Tibial nerve (tissue), 4 donors: ENCODE measurements at regions not wholly inside any gene's neighbourhood (a gene's known extent, or its start where the extent isn't known, plus 50 kb on each side); places are given as distances from the start of the nearest gene placed in this dataset.

Source experiments
- DNase-seq, 2 donors: peaks; one replicate each; pipeline ENCODE4 v3.0.0-alpha.2; 2019; ENCODE audit warnings: low spot score in 2 of 2
- H3K27ac ChIP-seq, 4 donors: fragments of 200-600 bp; sonication (generic) in 3 of 4; one replicate each; pipeline ENCODE4 v1.5.1; 2017 to 2019; ENCODE audit warnings: mild to moderate bottlenecking in 1 of 4
- H3K27me3 ChIP-seq, 2 donors: fragments of 200-600 bp; sonication (generic) in 1 of 2; one replicate each; pipeline versions ENCODE4 v1.5.1 to v1.6.0; 2017 to 2019
- H3K36me3 ChIP-seq, 3 donors: fragments of 200-600 bp; sonication (generic); one replicate each; pipeline ENCODE4 v1.5.1; 2018 to 2019
- H3K4me1 ChIP-seq, 4 donors: fragments of 200-600 bp; sonication (generic) in 3 of 4; one replicate each; pipeline ENCODE4 v1.5.1; 2017 to 2019
- H3K4me3 ChIP-seq, 4 donors: fragments of 200-600 bp; sonication (generic) in 3 of 4; one replicate each; pipeline ENCODE4 v1.5.1; 2017 to 2019; ENCODE audit warnings: mild to moderate bottlenecking in 1 of 4, moderate library complexity in 1 of 4
- H3K9me3 ChIP-seq, 4 donors: fragments of 200-600 bp; sonication (generic) in 3 of 4; one replicate each; pipeline ENCODE4 v1.5.1; 2017 to 2019
- CTCF ChIP-seq, 5 experiments: fragments of 200-600 bp in 3 of 5; fragments of 450-650 bp in 2 of 5; sonication (generic) in 3 of 5; IDR thresholded peaks; one replicate each; pipeline ENCODE4 v1.5.1; 2016 to 2019; ENCODE audit warnings: antibody characterized with exemption in 5 of 5, mild to moderate bottlenecking in 3 of 5, moderate library complexity in 2 of 5
- EP300 ChIP-seq, 2 donors: sonication (generic); formaldehyde crosslinking; IDR thresholded peaks; one replicate each; pipeline ENCODE4 v1.6.1; 2017; ENCODE audit warnings: antibody characterized with exemption in 2 of 2, mild to moderate bottlenecking in 1 of 2
- POLR2A ChIP-seq, 2 donors: fragments of 450-650 bp; IDR thresholded peaks; one replicate each; pipeline ENCODE4 v1.6.1; 2017; ENCODE audit warnings: antibody characterized with exemption in 2 of 2, mild to moderate bottlenecking in 2 of 2, moderate library complexity in 2 of 2
- WGBS, 2 donors: methylation state at CpG; one replicate each; pipeline ENCODE4 v1.1.5; 2018; 5-methylcytosine and 5-hydroxymethylcytosine counted together

DNA sequence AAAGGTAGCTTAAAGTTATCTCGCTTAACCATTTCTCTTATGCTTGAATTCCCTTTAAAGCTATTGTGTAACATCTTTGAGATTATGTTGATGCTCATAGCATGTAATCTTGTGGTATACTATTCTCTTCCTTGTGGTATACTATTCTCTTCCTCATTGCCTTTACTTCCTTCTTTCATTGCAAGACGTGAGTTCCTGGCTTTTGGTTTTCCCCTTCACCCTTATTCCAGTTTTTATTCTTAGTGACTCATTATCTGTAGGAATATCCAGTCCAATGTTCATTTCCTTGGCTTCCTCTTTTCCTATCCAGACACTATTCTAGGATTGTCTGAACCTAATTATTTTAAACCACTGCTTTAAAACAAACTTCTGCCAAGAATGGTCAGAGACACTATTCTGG, 564.0 kb downstream of the CCER1 start:
- peaks cover 0 to 7% (median 0%) of the 10 kb centered on the region in 4 donors for H3K9me3 ChIP-seq
- H3K4me3 ChIP-seq: no peak overlapping the region
- no peak for TF ChIP-seq EP300 (IDR thresholded peaks at IDR 0.05)
- TF ChIP-seq POLR2A (IDR thresholded peaks at IDR 0.05): no peak
- no peak for TF ChIP-seq CTCF (IDR thresholded peaks at IDR 0.05)
- H3K27me3 ChIP-seq: no peaks in the 10 kb centered on the region
- H3K27ac ChIP-seq: no peak overlapping the region
- no peak for DNase-seq
- no peaks in the 10 kb centered on the region for H3K4me1 ChIP-seq
- no peaks in the 10 kb centered on the region for H3K36me3 ChIP-seq
- WGBS, 2 donors: 59% methylated on average over 2 of the region's 2 CpGs

DNA sequence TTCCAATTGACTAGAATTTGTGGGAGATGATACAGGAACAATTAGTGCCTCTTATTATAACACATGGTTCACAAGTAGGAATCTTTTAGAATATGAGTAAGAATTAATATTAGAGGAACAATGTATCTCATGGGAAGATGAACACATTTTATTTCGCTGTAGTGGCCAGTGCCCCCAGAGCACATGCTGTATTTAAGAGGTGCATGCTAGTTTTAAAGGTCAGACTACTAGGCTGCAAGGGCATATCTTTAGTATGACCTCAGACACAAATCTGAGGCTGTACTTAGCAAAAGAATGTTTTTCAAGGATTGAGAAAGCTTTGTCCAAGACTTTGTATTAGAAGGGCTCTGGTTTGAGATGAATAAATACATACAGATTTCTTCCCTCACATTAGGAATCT, 586.9 kb downstream of the CCER1 start:
- TF ChIP-seq EP300 (IDR thresholded peaks at IDR 0.05): no peak
- no peak for TF ChIP-seq POLR2A (IDR thresholded peaks at IDR 0.05)
- TF ChIP-seq CTCF (IDR thresholded peaks at IDR 0.05): no peak
- H3K27me3 ChIP-seq: no peaks in the 10 kb centered on the region
- H3K9me3 ChIP-seq: no peaks in the 10 kb centered on the region
- no peak overlapping the region for H3K27ac ChIP-seq
- no peaks in the 10 kb centered on the region for H3K36me3 ChIP-seq
- DNase-seq: no peak
- WGBS, 2 donors: 49 to 50% methylated on average over 1 of the region's 1 CpG
- H3K4me1 ChIP-seq: no peaks in the 10 kb centered on the region
- no peak overlapping the region for H3K4me3 ChIP-seq

- Histone ChIP-seq H3K4me3 (no peak overlapping the region), H3K9me3 (no peaks in the 10 kb centered on the region), H3K27ac (no peak overlapping the region), H3K36me3 (no peaks in the 10 kb centered on the region), H3K4me1 (no peaks in the 10 kb centered on the region), H3K27me3 (no peaks in the 10 kb centered on the region)
- TF ChIP-seq POLR2A (IDR thresholded peaks at IDR 0.05): no peak
- WGBS, 2 donors: 44 to 52% methylated on average over 2 of the region's 2 CpGs
- DNase-seq: no peak
Observed at GRCh38 chr12:90366286-90366685, 588.7 kb downstream of the CCER1 start.

DNA sequence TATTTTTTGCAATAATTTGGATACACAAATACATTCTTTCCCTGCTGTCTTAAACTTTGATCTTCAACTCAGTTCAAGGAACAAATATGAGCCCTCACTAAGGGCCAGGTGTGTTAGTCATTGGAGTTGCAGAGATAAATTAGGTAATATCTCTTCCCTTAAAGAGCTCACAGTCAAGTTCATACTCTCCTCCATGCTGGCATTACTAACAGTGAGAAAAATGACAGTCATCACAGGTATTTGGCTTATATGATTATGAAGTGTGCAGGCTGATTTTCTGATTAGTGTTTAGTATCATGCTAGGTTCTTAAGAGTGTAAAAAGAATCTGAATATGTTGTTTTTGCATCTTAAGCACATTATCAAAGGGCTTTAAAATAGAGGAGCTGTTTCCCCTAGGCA, 594.7 kb downstream of the CCER1 start:
- H3K27me3 ChIP-seq: no peaks in the 10 kb centered on the region
- H3K4me1 ChIP-seq: no peaks in the 10 kb centered on the region
- H3K9me3 ChIP-seq: no peaks in the 10 kb centered on the region
- TF ChIP-seq EP300 (IDR thresholded peaks at IDR 0.05): no peak
- no peak for TF ChIP-seq POLR2A (IDR thresholded peaks at IDR 0.05)
- no peak for TF ChIP-seq CTCF (IDR thresholded peaks at IDR 0.05)
- no peak for DNase-seq
- no peak overlapping the region for H3K27ac ChIP-seq
- H3K36me3 ChIP-seq: no peaks in the 10 kb centered on the region
- H3K4me3 ChIP-seq: no peak overlapping the region

- DNase-seq: no peak
- Histone ChIP-seq H3K36me3 (no peaks in the 10 kb centered on the region), H3K27me3 (no peaks in the 10 kb centered on the region), H3K4me3 (no peak overlapping the region), H3K27ac (no peak overlapping the region), H3K9me3 (no peaks in the 10 kb centered on the region), H3K4me1 (no peaks in the 10 kb centered on the region)
- 83 to 87% methylated on average over 8 of the region's 8 CpGs for WGBS, 2 donors
- TF ChIP-seq CTCF (IDR thresholded peaks at IDR 0.05) (no peak), EP300 (IDR thresholded peaks at IDR 0.05) (no peak), POLR2A (IDR thresholded peaks at IDR 0.05) (no peak)
Observed at GRCh38 chr12:90355711-90356355, 599.1 kb downstream of the CCER1 start.

DNA sequence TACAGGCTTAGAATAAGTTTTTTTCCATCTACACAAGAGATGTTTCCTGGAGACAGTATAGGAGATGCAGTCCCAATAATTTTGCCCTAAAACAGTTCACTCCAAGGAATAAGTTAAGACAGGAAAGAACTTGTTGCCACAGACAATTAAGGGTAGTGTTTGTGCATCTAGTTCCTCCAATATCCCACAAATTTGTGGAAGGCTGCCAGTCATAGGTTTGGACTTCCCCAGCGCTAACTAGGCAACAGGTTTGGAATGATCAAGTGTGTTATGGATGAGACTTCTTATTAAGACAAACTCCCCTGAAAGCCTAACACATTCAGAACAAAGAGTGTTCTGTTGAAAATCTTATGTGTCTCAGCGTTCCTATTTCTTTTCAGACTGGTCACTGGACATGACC, 611.0 kb downstream of the CCER1 start:
- no peak for TF ChIP-seq CTCF (IDR thresholded peaks at IDR 0.05)
- TF ChIP-seq EP300 (IDR thresholded peaks at IDR 0.05): no peak
- TF ChIP-seq POLR2A (IDR thresholded peaks at IDR 0.05): no peak
- no peak for DNase-seq
- WGBS, 2 donors: 49 to 58% methylated on average over 2 of the region's 2 CpGs
- Histone ChIP-seq H3K27me3 (no peaks in the 10 kb centered on the region), H3K4me3 (no peak overlapping the region), H3K27ac (peak overlapping the region in 1 of 4 donors; percentile 1), H3K36me3 (no peaks in the 10 kb centered on the region), H3K9me3 (no peaks in the 10 kb centered on the region), H3K4me1 (peaks cover 0 to 5% (median 0%) of the 10 kb centered on the region in 4 donors)
